HL-60 (cell line): ENCODE measurements at regions not wholly inside any gene's neighbourhood (a gene's known extent, or its start where the extent isn't known, plus 50 kb on each side); places are given as distances from the start of the nearest gene placed in this dataset.

Experiments
- DNase-seq, 2 experiments: peaks; one replicate each; pipeline ENCODE4 v3.0.0-alpha.2; 2010 to 2020; ENCODE audit warnings: low read depth in 1 of 2, low spot score in 1 of 2
- H3K27ac ChIP-seq: fragments of 250-450 bp; sonication (Bioruptor Pico); replicated peaks from 2 replicates; pipeline ENCODE4 v1.5.1; 2020; ENCODE audit warnings: mild to moderate bottlenecking, moderate library complexity
- H3K27me3 ChIP-seq: fragments of 250-450 bp; sonication (Bioruptor Pico); 2 replicates; pipeline ENCODE4 v1.5.1; 2021; ENCODE audit warnings: mild to moderate bottlenecking, moderate library complexity; ENCODE audit not compliant: insufficient read depth, poor library complexity, severe bottlenecking
- H3K4me3 ChIP-seq: replicated peaks from 2 replicates; pipeline ENCODE4 v1.5.1; 2011; ENCODE audit warnings: mild to moderate bottlenecking, control low read depth, low read length; ENCODE audit not compliant: insufficient read depth
- GABPA ChIP-seq: IDR thresholded peaks from 2 replicates; pipeline ENCODE4 v1.6.1; 2012; ENCODE audit warnings: low read depth
- POLR2AphosphoS5 ChIP-seq: IDR thresholded peaks from 2 replicates; pipeline ENCODE4 v1.6.1; 2012; ENCODE audit warnings: low read depth
- SPI1 ChIP-seq: IDR thresholded peaks from 2 replicates; pipeline ENCODE4 v1.6.1; 2012; ENCODE audit warnings: low read depth, mild to moderate bottlenecking, borderline replicate concordance
- TF ChIP-seq, protein P1 (sequence below): IDR thresholded peaks from one replicate; pipeline ENCODE4 v1.5.1; 2011; ENCODE audit warnings: low read length, control low read depth, inconsistent platforms; ENCODE audit not compliant: insufficient read depth
- TF ChIP-seq, protein P2 (sequence below): IDR thresholded peaks from 2 replicates; pipeline ENCODE4 v1.6.1; 2012; ENCODE audit warnings: low read depth; ENCODE audit not compliant: insufficient replicate concordance

DNA sequence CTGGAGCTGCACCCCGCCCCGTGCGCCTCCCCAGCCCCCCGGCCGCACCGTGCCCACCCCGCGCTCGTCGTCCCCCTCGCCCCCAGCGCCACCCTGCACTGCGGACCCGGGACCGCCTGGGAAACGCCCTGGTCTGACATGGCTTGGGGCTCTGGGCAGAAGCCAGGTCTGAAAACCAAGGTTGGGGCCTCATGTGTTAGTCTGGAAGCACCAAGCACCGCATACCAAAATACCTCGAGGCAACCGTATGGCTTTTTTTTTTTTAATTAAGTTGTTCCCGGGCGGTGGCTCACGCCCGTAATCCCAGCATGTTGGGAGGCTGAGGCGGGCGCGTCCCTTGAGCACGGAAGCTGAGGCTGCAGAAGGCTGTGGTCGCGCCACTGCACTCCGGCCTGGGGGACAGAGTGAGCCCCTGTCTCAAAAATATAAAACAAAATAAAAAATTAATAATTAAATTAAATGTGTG lies 91.5 kb upstream of the CHD2 start:
- TF ChIP-seq, protein P1, sequence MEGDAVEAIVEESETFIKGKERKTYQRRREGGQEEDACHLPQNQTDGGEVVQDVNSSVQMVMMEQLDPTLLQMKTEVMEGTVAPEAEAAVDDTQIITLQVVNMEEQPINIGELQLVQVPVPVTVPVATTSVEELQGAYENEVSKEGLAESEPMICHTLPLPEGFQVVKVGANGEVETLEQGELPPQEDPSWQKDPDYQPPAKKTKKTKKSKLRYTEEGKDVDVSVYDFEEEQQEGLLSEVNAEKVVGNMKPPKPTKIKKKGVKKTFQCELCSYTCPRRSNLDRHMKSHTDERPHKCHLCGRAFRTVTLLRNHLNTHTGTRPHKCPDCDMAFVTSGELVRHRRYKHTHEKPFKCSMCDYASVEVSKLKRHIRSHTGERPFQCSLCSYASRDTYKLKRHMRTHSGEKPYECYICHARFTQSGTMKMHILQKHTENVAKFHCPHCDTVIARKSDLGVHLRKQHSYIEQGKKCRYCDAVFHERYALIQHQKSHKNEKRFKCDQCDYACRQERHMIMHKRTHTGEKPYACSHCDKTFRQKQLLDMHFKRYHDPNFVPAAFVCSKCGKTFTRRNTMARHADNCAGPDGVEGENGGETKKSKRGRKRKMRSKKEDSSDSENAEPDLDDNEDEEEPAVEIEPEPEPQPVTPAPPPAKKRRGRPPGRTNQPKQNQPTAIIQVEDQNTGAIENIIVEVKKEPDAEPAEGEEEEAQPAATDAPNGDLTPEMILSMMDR = no peak
- TF ChIP-seq POLR2AphosphoS5 = no peak; the same call in 1 of the 2 replicates
- TF ChIP-seq, protein P2, sequence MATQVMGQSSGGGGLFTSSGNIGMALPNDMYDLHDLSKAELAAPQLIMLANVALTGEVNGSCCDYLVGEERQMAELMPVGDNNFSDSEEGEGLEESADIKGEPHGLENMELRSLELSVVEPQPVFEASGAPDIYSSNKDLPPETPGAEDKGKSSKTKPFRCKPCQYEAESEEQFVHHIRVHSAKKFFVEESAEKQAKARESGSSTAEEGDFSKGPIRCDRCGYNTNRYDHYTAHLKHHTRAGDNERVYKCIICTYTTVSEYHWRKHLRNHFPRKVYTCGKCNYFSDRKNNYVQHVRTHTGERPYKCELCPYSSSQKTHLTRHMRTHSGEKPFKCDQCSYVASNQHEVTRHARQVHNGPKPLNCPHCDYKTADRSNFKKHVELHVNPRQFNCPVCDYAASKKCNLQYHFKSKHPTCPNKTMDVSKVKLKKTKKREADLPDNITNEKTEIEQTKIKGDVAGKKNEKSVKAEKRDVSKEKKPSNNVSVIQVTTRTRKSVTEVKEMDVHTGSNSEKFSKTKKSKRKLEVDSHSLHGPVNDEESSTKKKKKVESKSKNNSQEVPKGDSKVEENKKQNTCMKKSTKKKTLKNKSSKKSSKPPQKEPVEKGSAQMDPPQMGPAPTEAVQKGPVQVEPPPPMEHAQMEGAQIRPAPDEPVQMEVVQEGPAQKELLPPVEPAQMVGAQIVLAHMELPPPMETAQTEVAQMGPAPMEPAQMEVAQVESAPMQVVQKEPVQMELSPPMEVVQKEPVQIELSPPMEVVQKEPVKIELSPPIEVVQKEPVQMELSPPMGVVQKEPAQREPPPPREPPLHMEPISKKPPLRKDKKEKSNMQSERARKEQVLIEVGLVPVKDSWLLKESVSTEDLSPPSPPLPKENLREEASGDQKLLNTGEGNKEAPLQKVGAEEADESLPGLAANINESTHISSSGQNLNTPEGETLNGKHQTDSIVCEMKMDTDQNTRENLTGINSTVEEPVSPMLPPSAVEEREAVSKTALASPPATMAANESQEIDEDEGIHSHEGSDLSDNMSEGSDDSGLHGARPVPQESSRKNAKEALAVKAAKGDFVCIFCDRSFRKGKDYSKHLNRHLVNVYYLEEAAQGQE = no peak
- TF ChIP-seq SPI1 = no peak
- no peak for TF ChIP-seq GABPA
- Histone ChIP-seq H3K4me3 (peak overlapping the region; percentile 38), H3K27ac (peak overlapping the region; percentile 97), H3K27me3 (no peaks in the 10 kb centered on the region)
- DNase-seq = peak in 1 of 2 experiments; percentile 51

DNA sequence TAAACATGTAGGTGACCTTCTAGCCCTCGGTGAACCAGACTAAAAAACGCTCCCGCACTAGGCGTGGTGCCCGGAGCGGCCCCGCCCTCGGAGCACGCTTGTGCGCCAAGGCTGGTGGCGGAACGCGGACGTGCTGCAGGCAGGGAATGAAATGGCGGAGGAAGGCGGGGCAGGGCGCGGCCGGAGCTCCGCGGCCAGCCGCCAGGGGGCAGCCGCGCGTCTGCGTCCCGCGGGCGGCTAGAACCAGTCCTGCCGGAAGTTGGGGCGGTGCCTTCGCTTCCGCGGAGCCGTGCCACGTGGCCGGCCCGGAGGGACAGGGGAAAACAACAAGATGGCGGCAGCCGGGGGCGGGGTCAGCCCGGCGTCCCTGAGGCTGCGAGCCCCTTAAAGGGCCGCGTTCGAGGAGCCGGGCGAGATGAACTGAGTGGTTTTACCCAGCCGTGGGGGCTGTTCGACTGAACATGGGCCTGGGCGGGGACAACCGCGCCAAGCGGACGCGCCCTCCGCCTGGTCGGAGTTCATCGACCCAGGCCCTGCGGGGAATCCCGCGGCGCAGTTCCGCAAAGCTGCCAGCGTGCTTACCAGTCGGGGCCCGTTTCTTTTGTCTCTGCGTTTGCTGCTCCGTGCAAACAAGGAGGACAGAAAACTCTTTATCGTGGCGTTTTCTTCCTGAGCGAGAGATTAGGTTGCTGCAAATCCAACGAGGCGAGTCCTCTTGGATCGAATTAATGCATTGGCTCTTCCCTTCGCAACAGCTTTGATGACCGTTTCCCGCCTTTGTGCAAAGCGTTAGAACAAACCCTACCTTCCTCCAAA lies 90.9 kb upstream of the CHD2 start:
- peak; percentile 94 to 97 for DNase-seq
- H3K27ac ChIP-seq = peak overlapping the region; percentile 97
- no peaks in the 10 kb centered on the region for H3K27me3 ChIP-seq
- TF ChIP-seq POLR2AphosphoS5 (peak; percentile 82), GABPA (peak; percentile 73), SPI1 (peak; percentile 83)
- TF ChIP-seq, protein P1 = peak; percentile 84
- TF ChIP-seq, protein P2 = no peak
- peak overlapping the region; percentile 38 for H3K4me3 ChIP-seq

DNA sequence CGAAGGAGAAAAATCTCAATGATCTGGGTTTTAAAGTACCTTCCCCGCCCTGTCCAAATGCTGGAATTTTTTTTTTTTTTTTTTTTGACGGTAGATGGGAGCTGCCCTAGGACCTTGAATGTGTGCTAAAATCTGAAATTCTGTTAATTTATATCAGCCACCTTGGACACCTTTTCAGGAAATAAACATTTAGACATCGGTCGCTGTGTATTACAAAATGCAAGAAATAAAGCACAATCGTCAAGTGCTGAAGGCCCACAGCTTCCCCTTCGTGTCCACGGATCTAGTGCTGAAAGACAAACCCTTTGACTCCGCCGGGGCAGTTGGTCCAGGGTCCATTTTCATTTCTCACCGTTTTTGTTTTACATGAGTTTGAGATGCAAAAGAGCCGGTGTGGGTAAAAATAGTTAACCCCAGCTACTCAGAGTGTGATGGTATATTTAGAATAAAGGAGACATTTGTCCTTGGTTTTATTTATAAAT lies 90.2 kb upstream of the CHD2 start:
- TF ChIP-seq, protein P1 = no peak
- TF ChIP-seq GABPA (no peak), POLR2AphosphoS5 (peak; percentile 8; the same call in 1 of the 2 replicates), SPI1 (no peak)
- TF ChIP-seq, protein P2 = peak; percentile 86
- DNase-seq = peak in 1 of 2 experiments; percentile 80
- H3K27me3 ChIP-seq = no peaks in the 10 kb centered on the region
- H3K27ac ChIP-seq = peak overlapping the region; percentile 97
- H3K4me3 ChIP-seq = peak overlapping the region; percentile 38
